ENCODE measurements at regions not wholly inside any gene's neighbourhood (a gene's known extent, or its start where the extent isn't known, plus 50 kb on each side); places are given as distances from the start of the nearest gene placed in this dataset.

- no peak for TF ChIP-seq PHF8 (conservative IDR thresholded peaks at IDR 0.05; ENCODE audit: low read depth, low read length)
- no peak for TF ChIP-seq KDM1A (IDR thresholded peaks at IDR 0.05; ENCODE audit: borderline replicate concordance, low read length)
- TF ChIP-seq POLR2A (IDR thresholded peaks at IDR 0.05; ENCODE audit: control extremely low read depth in 1 of 2, low read depth in 2 of 2, low read length in 2 of 2): no peak
- TF ChIP-seq RNF2 (IDR thresholded peaks at IDR 0.05; ENCODE audit: borderline replicate concordance, low read depth, low read length, missing control alignments, poor library complexity, severe bottlenecking): no peak
- TF ChIP-seq BRCA1 (IDR thresholded peaks at IDR 0.05; ENCODE audit: low read depth, low read length): no peak
- no peak for TF ChIP-seq ASH2L (IDR thresholded peaks at IDR 0.05; ENCODE audit: low read length)
Measured at GRCh38 chrX:118199997-118200396, 83.4 kb upstream of the KLHL13 start (continued).

Data from H1 (cell line).